ENCODE measurements at regions not wholly inside any gene's neighbourhood (a gene's known extent, or its start where the extent isn't known, plus 50 kb on each side); places are given as distances from the start of the nearest gene placed in this dataset.
"Not testable (repeated sequence)": the region's sequence is repeated elsewhere in the genome, so short reads cannot be mapped to it uniquely, and the experiment has no call there.

- no peaks in the 10 kb centered on the region for H3K4me1 ChIP-seq (ENCODE audit: control insufficient read depth in 1 of 2, insufficient read depth in 1 of 2, low read depth in 1 of 2, low read length in 1 of 2)
- H3K27me3 ChIP-seq, result no peaks in the 10 kb centered on the region
- no peak overlapping the region for H3K4me3 ChIP-seq (ENCODE audit: low read depth in 1 of 2, low read length in 1 of 2)
- no peak overlapping the region for H3K27ac ChIP-seq
- H3K36me3 ChIP-seq, result no peaks in the 10 kb centered on the region
- no peaks in the 10 kb centered on the region for H3K9me3 ChIP-seq
- no peak for TF ChIP-seq CTCF (IDR thresholded peaks at IDR 0.05)
These were observed 2302.2 kb upstream of the RAG2 start for GRCh38 chr11:38900211-38900610.

- H3K9me3 ChIP-seq; H3K27ac ChIP-seq; H3K4me1 ChIP-seq (ENCODE audit: control insufficient read depth in 1 of 2, insufficient read depth in 1 of 2, low read depth in 1 of 2, low read length in 1 of 2); H3K36me3 ChIP-seq; H3K27me3 ChIP-seq; H3K4me3 ChIP-seq (ENCODE audit: low read depth in 1 of 2, low read length in 1 of 2): not testable (repeated sequence)
These were observed 2296.2 kb upstream of the RAG2 start for GRCh38 chr11:38894201-38894600.

GRCh38 chr11:38884145-38884865, 2286.3 kb upstream of the RAG2 start:
- Histone ChIP-seq H3K27ac (no peak overlapping the region), H3K36me3 (no peaks in the 10 kb centered on the region), H3K27me3 (no peaks in the 10 kb centered on the region), H3K4me1 (ENCODE audit: control insufficient read depth in 1 of 2, insufficient read depth in 1 of 2, low read depth in 1 of 2, low read length in 1 of 2) (no peaks in the 10 kb centered on the region), H3K4me3 (ENCODE audit: low read depth in 1 of 2, low read length in 1 of 2) (no peak overlapping the region), H3K9me3 (no peaks in the 10 kb centered on the region)
- TF ChIP-seq CTCF (IDR thresholded peaks at IDR 0.05), result no peak

GRCh38 chr11:38867338-38867737, 2269.3 kb upstream of the RAG2 start:
- Histone ChIP-seq H3K9me3 (no peaks in the 10 kb centered on the region), H3K36me3 (no peaks in the 10 kb centered on the region), H3K4me3 (ENCODE audit: low read depth in 1 of 2, low read length in 1 of 2) (no peak overlapping the region), H3K27me3 (no peaks in the 10 kb centered on the region), H3K4me1 (ENCODE audit: control insufficient read depth in 1 of 2, insufficient read depth in 1 of 2, low read depth in 1 of 2, low read length in 1 of 2) (no peaks in the 10 kb centered on the region), H3K27ac (no peak overlapping the region)
- TF ChIP-seq CTCF (IDR thresholded peaks at IDR 0.05), result no peak

GRCh38 chr11:38865922-38866321, 2267.9 kb upstream of the RAG2 start:
- H3K36me3 ChIP-seq, result no peaks in the 10 kb centered on the region
- TF ChIP-seq CTCF (IDR thresholded peaks at IDR 0.05), result no peak
- no peaks in the 10 kb centered on the region for H3K9me3 ChIP-seq
- H3K27me3 ChIP-seq, result no peaks in the 10 kb centered on the region
- no peak overlapping the region for H3K4me3 ChIP-seq (ENCODE audit: low read depth in 1 of 2, low read length in 1 of 2)
- H3K27ac ChIP-seq, result no peak overlapping the region
- no peaks in the 10 kb centered on the region for H3K4me1 ChIP-seq (ENCODE audit: control insufficient read depth in 1 of 2, insufficient read depth in 1 of 2, low read depth in 1 of 2, low read length in 1 of 2)

- Histone ChIP-seq H3K4me3 (ENCODE audit: low read depth in 1 of 2, low read length in 1 of 2) (no peak overlapping the region), H3K9me3 (no peaks in the 10 kb centered on the region), H3K27ac (no peak overlapping the region), H3K36me3 (no peaks in the 10 kb centered on the region), H3K4me1 (ENCODE audit: control insufficient read depth in 1 of 2, insufficient read depth in 1 of 2, low read depth in 1 of 2, low read length in 1 of 2) (no peaks in the 10 kb centered on the region), H3K27me3 (no peaks in the 10 kb centered on the region)
- TF ChIP-seq CTCF (IDR thresholded peaks at IDR 0.05), result no peak
These were observed 2245.0 kb upstream of the RAG2 start for GRCh38 chr11:38842991-38843390.

Data from neutrophil (primary cell).